ENCODE measurements at regions not wholly inside any gene's neighbourhood (a gene's known extent, or its start where the extent isn't known, plus 50 kb on each side); places are given as distances from the start of the nearest gene placed in this dataset.
A peak's percentile ranks its signal among the peaks of the same experiment; 100 is the strongest.

DNA sequence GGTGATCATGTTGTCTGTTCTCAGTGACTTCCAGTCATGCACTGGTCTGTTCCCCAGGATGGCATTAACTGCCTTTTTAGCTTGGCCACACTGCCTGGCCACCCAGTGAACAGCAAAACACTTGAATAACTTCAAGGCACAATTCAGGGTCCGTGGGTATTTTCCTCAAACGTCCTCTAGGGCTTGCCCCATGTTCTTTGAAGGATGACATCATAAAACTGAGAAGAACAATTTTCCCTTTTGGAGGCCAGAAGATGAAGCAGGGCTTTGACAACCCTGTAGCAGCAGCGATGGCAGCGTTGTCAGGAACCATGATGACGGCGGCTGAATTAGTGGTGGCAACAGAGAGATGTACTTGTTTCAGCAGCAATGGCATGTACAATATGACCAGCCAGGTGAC, 465.9 kb upstream of the ONECUT1 start:
- Histone ChIP-seq H3K27ac (no peak overlapping the region), H3K4me3 (no peak overlapping the region), H3K27me3 (no peaks in the 10 kb centered on the region), H3K9me3 (no peaks in the 10 kb centered on the region), H3K36me3 (replicated peaks in 1 of 2; ENCODE audit: insufficient read depth in 1 of 2, low read depth in 2 of 2) (no peaks in the 10 kb centered on the region), H3K4me1 (peaks cover 15% of the 10 kb centered on the region)
- 85 to 86% methylated on average over 6 of the region's 6 CpGs for WGBS, 2 donors
- intact Hi-C loops (cut with DNase I), result no loop called here
- TF ChIP-seq, protein P1, sequence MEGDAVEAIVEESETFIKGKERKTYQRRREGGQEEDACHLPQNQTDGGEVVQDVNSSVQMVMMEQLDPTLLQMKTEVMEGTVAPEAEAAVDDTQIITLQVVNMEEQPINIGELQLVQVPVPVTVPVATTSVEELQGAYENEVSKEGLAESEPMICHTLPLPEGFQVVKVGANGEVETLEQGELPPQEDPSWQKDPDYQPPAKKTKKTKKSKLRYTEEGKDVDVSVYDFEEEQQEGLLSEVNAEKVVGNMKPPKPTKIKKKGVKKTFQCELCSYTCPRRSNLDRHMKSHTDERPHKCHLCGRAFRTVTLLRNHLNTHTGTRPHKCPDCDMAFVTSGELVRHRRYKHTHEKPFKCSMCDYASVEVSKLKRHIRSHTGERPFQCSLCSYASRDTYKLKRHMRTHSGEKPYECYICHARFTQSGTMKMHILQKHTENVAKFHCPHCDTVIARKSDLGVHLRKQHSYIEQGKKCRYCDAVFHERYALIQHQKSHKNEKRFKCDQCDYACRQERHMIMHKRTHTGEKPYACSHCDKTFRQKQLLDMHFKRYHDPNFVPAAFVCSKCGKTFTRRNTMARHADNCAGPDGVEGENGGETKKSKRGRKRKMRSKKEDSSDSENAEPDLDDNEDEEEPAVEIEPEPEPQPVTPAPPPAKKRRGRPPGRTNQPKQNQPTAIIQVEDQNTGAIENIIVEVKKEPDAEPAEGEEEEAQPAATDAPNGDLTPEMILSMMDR (IDR thresholded peaks at IDR 0.05), result no peak
- no peak for TF ChIP-seq POLR2A (IDR thresholded peaks at IDR 0.05)
- no peak for ATAC-seq
- no peak for DNase-seq

DNA sequence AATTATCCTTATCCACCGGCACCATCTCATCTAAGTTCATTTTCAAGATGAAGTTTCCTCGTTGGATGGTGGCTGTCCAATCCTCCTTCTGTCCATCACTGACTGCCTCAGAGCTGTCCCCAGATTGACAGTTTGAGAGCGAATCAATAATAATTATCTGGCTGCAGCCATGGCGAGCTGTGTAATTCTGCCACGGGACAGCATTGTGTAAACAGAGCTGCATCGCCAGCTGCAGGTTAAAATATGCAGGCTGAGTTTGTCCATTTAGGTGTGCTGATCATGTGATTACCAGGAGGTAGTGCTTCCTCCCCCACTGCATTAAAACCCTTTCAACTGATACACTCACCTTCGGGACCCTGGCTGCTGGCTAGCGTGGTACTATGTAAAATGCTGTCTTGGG, 461.9 kb upstream of the ONECUT1 start:
- Histone ChIP-seq H3K27ac (no peak overlapping the region), H3K4me1 (peaks cover 15% of the 10 kb centered on the region), H3K4me3 (no peak overlapping the region), H3K36me3 (replicated peaks in 1 of 2; ENCODE audit: insufficient read depth in 1 of 2, low read depth in 2 of 2) (no peaks in the 10 kb centered on the region), H3K27me3 (no peaks in the 10 kb centered on the region), H3K9me3 (no peaks in the 10 kb centered on the region)
- DNase-seq, result peak; percentile 20 to 52 (median 26)
- 12 to 15% methylated on average over 8 of the region's 8 CpGs for WGBS, 2 donors
- intact Hi-C loops (cut with DNase I), result no loop called here
- peak; percentile 75 for ATAC-seq
- TF ChIP-seq, protein P1 (IDR thresholded peaks at IDR 0.05), result no peak
- no peak for TF ChIP-seq POLR2A (IDR thresholded peaks at IDR 0.05)

DNA sequence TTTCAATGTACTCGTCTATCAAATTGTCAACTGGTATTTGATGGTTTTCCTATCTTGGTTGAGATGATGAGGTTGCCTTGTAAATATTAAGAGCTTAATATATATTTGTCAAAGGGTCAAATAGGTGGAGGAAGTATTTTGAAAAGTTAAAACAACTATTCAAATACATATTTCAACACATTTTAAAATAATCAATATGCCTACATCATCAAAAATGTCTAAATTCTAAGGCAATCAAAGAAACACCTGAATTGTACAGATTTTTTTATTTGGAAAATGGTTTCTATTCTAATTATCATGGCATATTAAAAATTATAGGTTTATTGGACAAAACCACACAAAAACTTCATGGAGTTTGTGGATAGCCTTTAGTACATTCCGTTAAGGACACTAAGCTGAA, 461.4 kb upstream of the ONECUT1 start:
- DNase-seq, result no peak
- 34 to 42% methylated on average over 2 of the region's 2 CpGs for WGBS, 2 donors

DNA sequence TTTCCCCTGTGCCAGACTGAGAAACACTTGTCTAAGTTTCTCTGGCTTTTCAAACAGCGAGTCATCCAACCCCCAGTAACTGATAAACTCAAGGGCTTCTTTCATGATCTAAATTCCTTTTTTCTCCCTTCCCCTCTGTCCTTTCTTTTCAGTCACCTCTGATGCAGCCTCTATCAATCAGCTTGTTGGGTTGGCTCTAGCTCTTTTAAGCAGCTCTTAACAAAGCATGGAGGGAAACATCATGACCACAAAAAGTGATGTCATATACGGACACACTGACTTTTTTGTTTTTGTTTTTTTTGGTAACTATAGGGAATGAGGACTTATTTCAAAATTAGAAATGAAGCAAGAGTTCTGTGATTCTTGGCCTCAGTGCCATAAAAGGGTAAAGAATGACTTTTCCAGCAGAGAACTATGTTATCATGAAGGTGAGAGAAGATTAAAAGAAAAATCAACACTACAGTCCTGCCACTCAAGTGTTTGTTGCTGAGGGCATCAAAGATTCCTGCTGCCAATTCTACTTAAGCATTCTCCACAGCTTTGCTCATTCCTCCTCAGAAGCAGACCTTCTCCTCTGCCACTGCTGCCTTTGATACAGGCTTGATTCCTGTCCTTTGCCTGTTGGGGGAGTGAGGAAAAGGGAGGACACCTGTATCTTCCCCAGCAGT, 457.0 kb upstream of the ONECUT1 start:
- H3K36me3 ChIP-seq (replicated peaks in 1 of 2; ENCODE audit: insufficient read depth in 1 of 2, low read depth in 2 of 2), result no peaks in the 10 kb centered on the region
- TF ChIP-seq, protein P1 (IDR thresholded peaks at IDR 0.05), result no peak
- no peak for TF ChIP-seq POLR2A (IDR thresholded peaks at IDR 0.05)
- H3K4me3 ChIP-seq, result no peak overlapping the region
- H3K9me3 ChIP-seq, result no peaks in the 10 kb centered on the region
- intact Hi-C loops (cut with DNase I), result no loop called here
- H3K4me1 ChIP-seq, result peaks cover 5% of the 10 kb centered on the region
- H3K27me3 ChIP-seq, result no peaks in the 10 kb centered on the region
- DNase-seq (no peak), ATAC-seq (no peak)
- no peak overlapping the region for H3K27ac ChIP-seq
- 93 to 94% methylated on average over 2 of the region's 2 CpGs for WGBS, 2 donors

More for the DNA sequence above, 461.4 kb upstream of the ONECUT1 start:
- H3K36me3 ChIP-seq (replicated peaks in 1 of 2; ENCODE audit: insufficient read depth in 1 of 2, low read depth in 2 of 2), result no peaks in the 10 kb centered on the region
- no peaks in the 10 kb centered on the region for H3K9me3 ChIP-seq
- TF ChIP-seq, protein P1 (IDR thresholded peaks at IDR 0.05), result no peak
- no peak overlapping the region for H3K4me3 ChIP-seq
- intact Hi-C loops (cut with DNase I), result no loop called here
- peaks cover 15% of the 10 kb centered on the region for H3K4me1 ChIP-seq
- no peak for ATAC-seq
- no peaks in the 10 kb centered on the region for H3K27me3 ChIP-seq
- no peak overlapping the region for H3K27ac ChIP-seq

DNA sequence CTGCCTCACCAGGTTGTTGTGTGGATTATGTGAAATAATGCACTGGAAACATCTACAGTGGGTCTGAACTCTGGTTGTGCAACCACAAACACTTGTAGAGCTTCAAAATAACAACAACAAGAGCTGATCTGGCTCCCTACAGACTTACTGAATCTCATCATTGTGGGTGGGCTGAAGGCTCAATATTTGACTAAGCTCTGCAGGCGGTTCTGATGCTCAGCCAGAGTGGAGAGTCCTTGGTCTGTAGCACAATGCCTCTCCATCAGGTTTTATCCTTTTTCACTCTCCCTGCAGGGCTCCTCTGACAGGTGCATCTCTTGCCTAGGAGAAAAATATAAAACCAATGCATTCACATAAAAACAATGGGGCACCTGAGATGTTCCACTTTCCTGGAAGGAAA, 456.3 kb upstream of the ONECUT1 start:
- no peak for ATAC-seq
- H3K27me3 ChIP-seq, result no peaks in the 10 kb centered on the region
- intact Hi-C loops (cut with DNase I), result no loop called here
- no peaks in the 10 kb centered on the region for H3K36me3 ChIP-seq (replicated peaks in 1 of 2; ENCODE audit: insufficient read depth in 1 of 2, low read depth in 2 of 2)
- no peak overlapping the region for H3K4me3 ChIP-seq
- no peak for DNase-seq
- TF ChIP-seq, protein P1 (IDR thresholded peaks at IDR 0.05), result no peak
- no peak for TF ChIP-seq POLR2A (IDR thresholded peaks at IDR 0.05)
- no peak overlapping the region for H3K27ac ChIP-seq
- H3K9me3 ChIP-seq, result no peaks in the 10 kb centered on the region
- no peaks in the 10 kb centered on the region for H3K4me1 ChIP-seq
- WGBS, 2 donors, result 94 to 100% methylated on average over 1 of the region's 1 CpG
